ENCODE measurements at regions not wholly inside any gene's neighbourhood (a gene's known extent, or its start where the extent isn't known, plus 50 kb on each side); places are given as distances from the start of the nearest gene placed in this dataset.

- DNase-seq (ENCODE audit: low read depth, low spot score), result no peak
- Histone ChIP-seq H3K9ac (ENCODE audit: control insufficient read depth, extremely low read depth, insufficient read depth, low read length) (no peak overlapping the region), H3K9me1 (ENCODE audit: control insufficient read depth, extremely low read depth, insufficient read depth, low read length) (no peaks in the 10 kb centered on the region), H3K4me1 (ENCODE audit: control insufficient read depth, extremely low read depth, insufficient read depth, low read length) (peaks cover 9% of the 10 kb centered on the region), H3K27ac (ENCODE audit: control insufficient read depth, insufficient read depth, low read length) (no peak overlapping the region), H3K4me3 (ENCODE audit: control insufficient read depth in 2 of 3, extremely low read depth in 1 of 3, insufficient read depth in 2 of 3, low read depth in 1 of 3, low read length in 3 of 3) (no peak overlapping the region), H3K9me3 (ENCODE audit: control insufficient read depth, low read depth, low read length) (no peaks in the 10 kb centered on the region), H3K36me3 (ENCODE audit: control insufficient read depth in 2 of 2, extremely low read depth in 1 of 2, insufficient read depth in 2 of 2, low read length in 2 of 2) (no peaks in the 10 kb centered on the region), H4K20me1 (ENCODE audit: control insufficient read depth, extremely low read depth, insufficient read depth, low read length) (no peaks in the 10 kb centered on the region), H2AFZ (ENCODE audit: control insufficient read depth, low read length) (no peak overlapping the region), H3K79me2 (ENCODE audit: control insufficient read depth, insufficient read depth, low read length) (no peaks in the 10 kb centered on the region), H3K27me3 (ENCODE audit: control insufficient read depth, extremely low read depth, insufficient read depth, low read length) (no peaks in the 10 kb centered on the region), H3K4me2 (ENCODE audit: control insufficient read depth, extremely low read depth, insufficient read depth, low read depth, low read length) (no peak overlapping the region)
- no peak for FAIRE-seq
- dilution Hi-C loops (cut with MboI; ENCODE audit: extremely low pct_ligation_motif_present, low sequenced_read_pairs), result no loop called here
- TF ChIP-seq, protein P1, sequence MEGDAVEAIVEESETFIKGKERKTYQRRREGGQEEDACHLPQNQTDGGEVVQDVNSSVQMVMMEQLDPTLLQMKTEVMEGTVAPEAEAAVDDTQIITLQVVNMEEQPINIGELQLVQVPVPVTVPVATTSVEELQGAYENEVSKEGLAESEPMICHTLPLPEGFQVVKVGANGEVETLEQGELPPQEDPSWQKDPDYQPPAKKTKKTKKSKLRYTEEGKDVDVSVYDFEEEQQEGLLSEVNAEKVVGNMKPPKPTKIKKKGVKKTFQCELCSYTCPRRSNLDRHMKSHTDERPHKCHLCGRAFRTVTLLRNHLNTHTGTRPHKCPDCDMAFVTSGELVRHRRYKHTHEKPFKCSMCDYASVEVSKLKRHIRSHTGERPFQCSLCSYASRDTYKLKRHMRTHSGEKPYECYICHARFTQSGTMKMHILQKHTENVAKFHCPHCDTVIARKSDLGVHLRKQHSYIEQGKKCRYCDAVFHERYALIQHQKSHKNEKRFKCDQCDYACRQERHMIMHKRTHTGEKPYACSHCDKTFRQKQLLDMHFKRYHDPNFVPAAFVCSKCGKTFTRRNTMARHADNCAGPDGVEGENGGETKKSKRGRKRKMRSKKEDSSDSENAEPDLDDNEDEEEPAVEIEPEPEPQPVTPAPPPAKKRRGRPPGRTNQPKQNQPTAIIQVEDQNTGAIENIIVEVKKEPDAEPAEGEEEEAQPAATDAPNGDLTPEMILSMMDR (optimal IDR thresholded peaks at IDR 0.05 in 1 of 3, IDR thresholded peaks at IDR 0.05 in 1 of 3, conservative IDR thresholded peaks at IDR 0.05 in 1 of 3; ENCODE audit: extremely low read depth in 1 of 3, insufficient read depth in 2 of 3, low read length in 3 of 3), result no peak
- TF ChIP-seq EZH2 (IDR thresholded peaks at IDR 0.05; ENCODE audit: low read length), result no peak
Observed at GRCh38 chr7:17009933-17010332, 128.2 kb upstream of the AGR3 start.

GRCh38 chr7:17010637-17011300 is 129.0 kb upstream of the AGR3 start:
- dilution Hi-C loops (cut with MboI; ENCODE audit: extremely low pct_ligation_motif_present, low sequenced_read_pairs), result no loop called here
- Histone ChIP-seq H3K4me3 (ENCODE audit: control insufficient read depth in 2 of 3, extremely low read depth in 1 of 3, insufficient read depth in 2 of 3, low read depth in 1 of 3, low read length in 3 of 3) (no peak overlapping the region), H3K9me3 (ENCODE audit: control insufficient read depth, low read depth, low read length) (no peaks in the 10 kb centered on the region), H3K79me2 (ENCODE audit: control insufficient read depth, insufficient read depth, low read length) (no peaks in the 10 kb centered on the region), H2AFZ (ENCODE audit: control insufficient read depth, low read length) (no peak overlapping the region), H3K9me1 (ENCODE audit: control insufficient read depth, extremely low read depth, insufficient read depth, low read length) (no peaks in the 10 kb centered on the region), H3K27ac (ENCODE audit: control insufficient read depth, insufficient read depth, low read length) (no peak overlapping the region), H3K9ac (ENCODE audit: control insufficient read depth, extremely low read depth, insufficient read depth, low read length) (no peak overlapping the region), H3K27me3 (ENCODE audit: control insufficient read depth, extremely low read depth, insufficient read depth, low read length) (no peaks in the 10 kb centered on the region), H3K4me2 (ENCODE audit: control insufficient read depth, extremely low read depth, insufficient read depth, low read depth, low read length) (no peak overlapping the region), H3K36me3 (ENCODE audit: control insufficient read depth in 2 of 2, extremely low read depth in 1 of 2, insufficient read depth in 2 of 2, low read length in 2 of 2) (no peaks in the 10 kb centered on the region), H3K4me1 (ENCODE audit: control insufficient read depth, extremely low read depth, insufficient read depth, low read length) (peaks cover 9% of the 10 kb centered on the region), H4K20me1 (ENCODE audit: control insufficient read depth, extremely low read depth, insufficient read depth, low read length) (no peaks in the 10 kb centered on the region)
- DNase-seq (ENCODE audit: low read depth, low spot score) (no peak), FAIRE-seq (peak; percentile 13)
- TF ChIP-seq EZH2 (IDR thresholded peaks at IDR 0.05; ENCODE audit: low read length), result no peak
- TF ChIP-seq, protein P1 (optimal IDR thresholded peaks at IDR 0.05 in 1 of 3, IDR thresholded peaks at IDR 0.05 in 1 of 3, conservative IDR thresholded peaks at IDR 0.05 in 1 of 3; ENCODE audit: extremely low read depth in 1 of 3, insufficient read depth in 2 of 3, low read length in 3 of 3), result no peak

Measured in keratinocyte (primary cell).